NB4 (cell line): ENCODE measurements at regions not wholly inside any gene's neighbourhood (a gene's known extent, or its start where the extent isn't known, plus 50 kb on each side); places are given as distances from the start of the nearest gene placed in this dataset.

ENCODE experiments used
- DNase-seq: peaks from one replicate; pipeline ENCODE4 v3.0.0; 2010; ENCODE audit warnings: low read depth
- H3K4me3 ChIP-seq: one replicate; pipeline ENCODE4 v1.5.1; 2011; ENCODE audit warnings: mild to moderate bottlenecking, low read depth, low read length, moderate library complexity
- CTCF ChIP-seq: IDR thresholded peaks from one replicate; pipeline ENCODE4 v1.5.1; 2012; ENCODE audit warnings: low read depth, low read length
- MAX ChIP-seq: IDR thresholded peaks from 2 replicates; pipeline ENCODE4 v1.6.1; 2011; ENCODE audit warnings: low read depth, low read length
- MYC ChIP-seq: IDR thresholded peaks from 2 replicates; pipeline ENCODE4 v1.6.1; 2011; ENCODE audit warnings: low read depth, low read length
- POLR2A ChIP-seq: IDR thresholded peaks from 2 replicates; pipeline ENCODE4 v1.6.1; 2011; ENCODE audit warnings: mild to moderate bottlenecking; ENCODE audit not compliant: insufficient read length; ENCODE audit errors: extremely low read depth

GRCh38 chr14:46147452-46147851, 504.1 kb downstream of the RPL10L start:
- no peak for TF ChIP-seq CTCF
- TF ChIP-seq POLR2A = no peak
- TF ChIP-seq MYC = no peak
- TF ChIP-seq MAX = no peak
- H3K4me3 ChIP-seq = no peak overlapping the region
- no peak for DNase-seq

- TF ChIP-seq MAX (no peak), POLR2A (no peak), MYC (no peak)
Measured at GRCh38 chr14:46147024-46147423, 504.6 kb downstream of the RPL10L start.

GRCh38 chr14:46140445-46140844, 511.1 kb downstream of the RPL10L start:
- H3K4me3 ChIP-seq = no peak overlapping the region
- TF ChIP-seq MAX (no peak), POLR2A (no peak), MYC (no peak), CTCF (no peak)
- no peak for DNase-seq

More at GRCh38 chr14:46147024-46147423, 504.6 kb downstream of the RPL10L start:
- H3K4me3 ChIP-seq = no peak overlapping the region
- no peak for DNase-seq

GRCh38 chr14:46139649-46140048, 511.9 kb downstream of the RPL10L start:
- no peak for DNase-seq
- TF ChIP-seq CTCF (no peak), POLR2A (no peak), MAX (no peak), MYC (no peak)
- H3K4me3 ChIP-seq = no peak overlapping the region

GRCh38 chr14:46137786-46138185, 513.8 kb downstream of the RPL10L start:
- TF ChIP-seq MYC (no peak), MAX (no peak), CTCF (no peak), POLR2A (no peak)
- DNase-seq = no peak
- no peak overlapping the region for H3K4me3 ChIP-seq

- DNase-seq = no peak
- no peak for TF ChIP-seq CTCF
- no peak for TF ChIP-seq POLR2A
- TF ChIP-seq MYC = no peak
- H3K4me3 ChIP-seq = no peak overlapping the region
Measured at GRCh38 chr14:46136456-46136855, 515.1 kb downstream of the RPL10L start.
